ENCODE measurements at regions not wholly inside any gene's neighbourhood (a gene's known extent, or its start where the extent isn't known, plus 50 kb on each side); places are given as distances from the start of the nearest gene placed in this dataset.

GRCh38 chr7:51477323-51477722 lies 160.7 kb upstream of the COBL start:
- TF ChIP-seq, protein P1, sequence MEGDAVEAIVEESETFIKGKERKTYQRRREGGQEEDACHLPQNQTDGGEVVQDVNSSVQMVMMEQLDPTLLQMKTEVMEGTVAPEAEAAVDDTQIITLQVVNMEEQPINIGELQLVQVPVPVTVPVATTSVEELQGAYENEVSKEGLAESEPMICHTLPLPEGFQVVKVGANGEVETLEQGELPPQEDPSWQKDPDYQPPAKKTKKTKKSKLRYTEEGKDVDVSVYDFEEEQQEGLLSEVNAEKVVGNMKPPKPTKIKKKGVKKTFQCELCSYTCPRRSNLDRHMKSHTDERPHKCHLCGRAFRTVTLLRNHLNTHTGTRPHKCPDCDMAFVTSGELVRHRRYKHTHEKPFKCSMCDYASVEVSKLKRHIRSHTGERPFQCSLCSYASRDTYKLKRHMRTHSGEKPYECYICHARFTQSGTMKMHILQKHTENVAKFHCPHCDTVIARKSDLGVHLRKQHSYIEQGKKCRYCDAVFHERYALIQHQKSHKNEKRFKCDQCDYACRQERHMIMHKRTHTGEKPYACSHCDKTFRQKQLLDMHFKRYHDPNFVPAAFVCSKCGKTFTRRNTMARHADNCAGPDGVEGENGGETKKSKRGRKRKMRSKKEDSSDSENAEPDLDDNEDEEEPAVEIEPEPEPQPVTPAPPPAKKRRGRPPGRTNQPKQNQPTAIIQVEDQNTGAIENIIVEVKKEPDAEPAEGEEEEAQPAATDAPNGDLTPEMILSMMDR (IDR thresholded peaks at IDR 0.05), result no peak
- TF ChIP-seq POLR2A (IDR thresholded peaks at IDR 0.05) (no peak), EP300 (IDR thresholded peaks at IDR 0.05) (no peak)
